CD4-positive, alpha-beta memory T cell (primary cell): ENCODE measurements at regions not wholly inside any gene's neighbourhood (a gene's known extent, or its start where the extent isn't known, plus 50 kb on each side); places are given as distances from the start of the nearest gene placed in this dataset.

Experiments
- CTCF ChIA-PET: fragments of 350-600 bp; sonication (Branson Sonifier 250); formaldehyde crosslinking; loops from one replicate; lab custom pipeline; 2021; ENCODE audit warnings: inconsistent platforms; ENCODE audit not compliant: partially characterized antibody; lab: Charles Lee
- POLR2A ChIA-PET: fragments of 350-600 bp; sonication (Branson Sonifier 250); formaldehyde crosslinking; loops from one replicate; lab custom pipeline; 2021; ENCODE audit not compliant: partially characterized antibody; lab: Charles Lee
- DNase-seq, 5 donors: peaks; one replicate each; pipeline versions ENCODE4 v3.0.0 to v3.0.0-alpha.2; 2020 to 2022; ENCODE audit warnings: mixed read lengths in 1 of 5
- H3K27ac ChIP-seq: one replicate; pipeline ENCODE4 v1.7.0; 2013; ENCODE audit warnings: low read depth, low read length
- H3K27me3 ChIP-seq: 2 replicates; pipeline ENCODE4 v1.7.0; 2013; ENCODE audit warnings: mild to moderate bottlenecking, low read length, moderate library complexity; ENCODE audit not compliant: insufficient read depth
- H3K36me3 ChIP-seq: 2 replicates; pipeline ENCODE4 v1.7.0; 2013; ENCODE audit warnings: mild to moderate bottlenecking, low read length, moderate library complexity; ENCODE audit not compliant: insufficient read depth
- H3K4me1 ChIP-seq: 2 replicates; pipeline ENCODE4 v1.7.0; 2013; ENCODE audit warnings: mild to moderate bottlenecking, low read length, moderate library complexity; ENCODE audit not compliant: insufficient read depth
- H3K4me3 ChIP-seq, 2 donors: one replicate each; pipeline ENCODE4 v1.7.0; 2013; ENCODE audit warnings: low read length in 2 of 2, mild to moderate bottlenecking in 1 of 2
- H3K9me3 ChIP-seq, 2 donors: one replicate each; pipeline ENCODE4 v1.7.0; 2013; ENCODE audit warnings: low read length in 2 of 2, control low read depth in 1 of 2; ENCODE audit not compliant: control insufficient read depth in 1 of 2
- H3K27ac Mint-ChIP-seq, 7 donors: one replicate each; pipeline ENCODE4 v1.8.0; 2020 to 2021; ENCODE audit warnings: mixed read lengths in 7 of 7, mild to moderate bottlenecking in 6 of 7, inconsistent platforms in 3 of 7, moderate library complexity in 3 of 7
- H3K27me3 Mint-ChIP-seq, 2 donors: one replicate each; pipeline ENCODE4 v1.8.0; 2020 to 2021; ENCODE audit warnings: mixed read lengths in 2 of 2
- H3K36me3 Mint-ChIP-seq, 2 donors: one replicate each; pipeline ENCODE4 v1.8.0; 2020 to 2021; ENCODE audit warnings: mixed read lengths in 2 of 2, inconsistent platforms in 1 of 2, mild to moderate bottlenecking in 1 of 2
- H3K4me1 Mint-ChIP-seq, 4 donors: one replicate each; pipeline ENCODE4 v1.8.0; 2020 to 2021; ENCODE audit warnings: mixed read lengths in 4 of 4, mild to moderate bottlenecking in 1 of 4
- H3K4me3 Mint-ChIP-seq, 8 donors: one replicate each; pipeline ENCODE4 v1.8.0; 2020 to 2021; ENCODE audit warnings: mixed read lengths in 8 of 8, mild to moderate bottlenecking in 7 of 8, moderate library complexity in 6 of 8, inconsistent platforms in 3 of 8
- H3K9me3 Mint-ChIP-seq, 8 donors: one replicate each; pipeline ENCODE4 v1.8.0; 2020 to 2021; ENCODE audit warnings: mixed read lengths in 8 of 8, mild to moderate bottlenecking in 5 of 8, inconsistent platforms in 3 of 8, moderate library complexity in 1 of 8
- intact Hi-C: fragments of 100-400 bp; cut with micrococcal nuclease; formaldehyde crosslinking; loops from one replicate; pipeline ENCODE4 v1.15.1; 2023

GRCh38 chr11:127804747-127805400 lies 782.5 kb downstream of the ETS1 start:
- CTCF ChIA-PET, result no interaction called here
- POLR2A ChIA-PET, result no interaction called here
- peaks cover 0 to 3% of the 10 kb centered on the region in 2 donors for H3K27me3 Mint-ChIP-seq

GRCh38 chr11:127803755-127804154 lies 783.6 kb downstream of the ETS1 start:
- no peaks in the 10 kb centered on the region for H3K4me1 Mint-ChIP-seq
- H3K4me1 ChIP-seq, result no peaks in the 10 kb centered on the region
- H3K27me3 ChIP-seq, result no peaks in the 10 kb centered on the region
- ChIA-PET POLR2A (no interaction called here), CTCF (interaction anchor here (0.9 kb wide), 1 partner anchor 15 kb away, joined by 4 read pairs; no protein-coding TSS in a partner anchor)
- intact Hi-C loops, result no loop called here
- H3K9me3 ChIP-seq, result no peaks in the 10 kb centered on the region
- H3K4me3 ChIP-seq, result no peak overlapping the region
- no peak overlapping the region for H3K27ac Mint-ChIP-seq
- H3K4me3 Mint-ChIP-seq, result no peak overlapping the region
- DNase-seq, result no peak
- H3K27ac ChIP-seq, result no peak overlapping the region
- no peaks in the 10 kb centered on the region for H3K9me3 Mint-ChIP-seq
- no peaks in the 10 kb centered on the region for H3K36me3 ChIP-seq
- no peaks in the 10 kb centered on the region for H3K36me3 Mint-ChIP-seq
- peaks cover 0 to 1% of the 10 kb centered on the region in 2 donors for H3K27me3 Mint-ChIP-seq

More at GRCh38 chr11:127804747-127805400, 782.5 kb downstream of the ETS1 start:
- no peak for DNase-seq
- no peaks in the 10 kb centered on the region for H3K4me1 Mint-ChIP-seq
- no peak overlapping the region for H3K27ac Mint-ChIP-seq
- no peaks in the 10 kb centered on the region for H3K9me3 Mint-ChIP-seq
- no peaks in the 10 kb centered on the region for H3K36me3 Mint-ChIP-seq
- no peaks in the 10 kb centered on the region for H3K36me3 ChIP-seq
- no peaks in the 10 kb centered on the region for H3K9me3 ChIP-seq
- no peak overlapping the region for H3K4me3 ChIP-seq
- no peak overlapping the region for H3K4me3 Mint-ChIP-seq
- no peak overlapping the region for H3K27ac ChIP-seq
- intact Hi-C loops, result no loop called here
- H3K27me3 ChIP-seq, result peaks cover 2% of the 10 kb centered on the region
- H3K4me1 ChIP-seq, result no peaks in the 10 kb centered on the region

GRCh38 chr11:127800989-127801688 lies 786.2 kb downstream of the ETS1 start:
- Mint-ChIP-seq H3K36me3 (no peaks in the 10 kb centered on the region), H3K9me3 (no peaks in the 10 kb centered on the region), H3K4me1 (no peaks in the 10 kb centered on the region), H3K27me3 (peaks cover 0 to 1% of the 10 kb centered on the region in 2 donors), H3K4me3 (no peak overlapping the region), H3K27ac (no peak overlapping the region)
- intact Hi-C loops, result no loop called here
- no peaks in the 10 kb centered on the region for H3K9me3 ChIP-seq
- H3K4me1 ChIP-seq, result no peaks in the 10 kb centered on the region
- no peaks in the 10 kb centered on the region for H3K27me3 ChIP-seq
- POLR2A ChIA-PET, result no interaction called here
- CTCF ChIA-PET, result no interaction called here
- H3K36me3 ChIP-seq, result no peaks in the 10 kb centered on the region
- no peak overlapping the region for H3K27ac ChIP-seq
- H3K4me3 ChIP-seq, result no peak overlapping the region
- DNase-seq, result no peak

GRCh38 chr11:127795326-127795725 lies 792.0 kb downstream of the ETS1 start:
- no peak overlapping the region for H3K27ac Mint-ChIP-seq
- intact Hi-C loops, result no loop called here
- DNase-seq, result no peak
- Histone ChIP-seq H3K27me3 (no peaks in the 10 kb centered on the region), H3K9me3 (no peaks in the 10 kb centered on the region), H3K4me1 (no peaks in the 10 kb centered on the region), H3K27ac (no peak overlapping the region), H3K4me3 (no peak overlapping the region), H3K36me3 (no peaks in the 10 kb centered on the region)
- POLR2A ChIA-PET, result no interaction called here
- no peaks in the 10 kb centered on the region for H3K27me3 Mint-ChIP-seq
- H3K9me3 Mint-ChIP-seq, result no peaks in the 10 kb centered on the region
- H3K4me3 Mint-ChIP-seq, result no peak overlapping the region
- H3K36me3 Mint-ChIP-seq, result no peaks in the 10 kb centered on the region
- H3K4me1 Mint-ChIP-seq, result no peaks in the 10 kb centered on the region
- CTCF ChIA-PET, result interaction anchor here (0.7 kb wide), 1 partner anchor 1322 kb away, joined by 3 read pairs; no protein-coding TSS in a partner anchor

- POLR2A ChIA-PET, result no interaction called here
- H3K9me3 Mint-ChIP-seq, result no peaks in the 10 kb centered on the region
- Histone ChIP-seq H3K9me3 (no peaks in the 10 kb centered on the region), H3K4me3 (no peak overlapping the region), H3K27ac (no peak overlapping the region), H3K4me1 (no peaks in the 10 kb centered on the region), H3K27me3 (no peaks in the 10 kb centered on the region), H3K36me3 (no peaks in the 10 kb centered on the region)
- no peaks in the 10 kb centered on the region for H3K4me1 Mint-ChIP-seq
- no peak for DNase-seq
- no peaks in the 10 kb centered on the region for H3K36me3 Mint-ChIP-seq
- no peaks in the 10 kb centered on the region for H3K27me3 Mint-ChIP-seq
- H3K4me3 Mint-ChIP-seq, result no peak overlapping the region
- no peak overlapping the region for H3K27ac Mint-ChIP-seq
- intact Hi-C loops, result no loop called here
- CTCF ChIA-PET, result no interaction called here
Observed at GRCh38 chr11:127791844-127792243, 791.3 kb upstream of the KIRREL3 start.

- Histone ChIP-seq H3K36me3 (no peaks in the 10 kb centered on the region), H3K4me3 (no peak overlapping the region), H3K27me3 (no peaks in the 10 kb centered on the region), H3K9me3 (no peaks in the 10 kb centered on the region), H3K27ac (no peak overlapping the region), H3K4me1 (no peaks in the 10 kb centered on the region)
- H3K27me3 Mint-ChIP-seq, result peaks cover 1 to 4% of the 10 kb centered on the region in 2 donors
- no peak for DNase-seq
- POLR2A ChIA-PET, result no interaction called here
- H3K4me3 Mint-ChIP-seq, result no peak overlapping the region
- no peaks in the 10 kb centered on the region for H3K4me1 Mint-ChIP-seq
- H3K36me3 Mint-ChIP-seq, result no peaks in the 10 kb centered on the region
- intact Hi-C loops, result no loop called here
- H3K27ac Mint-ChIP-seq, result no peak overlapping the region
- CTCF ChIA-PET, result no interaction called here
- no peaks in the 10 kb centered on the region for H3K9me3 Mint-ChIP-seq
Observed at GRCh38 chr11:127790592-127790991, 790.0 kb upstream of the KIRREL3 start.

- H3K9me3 ChIP-seq, result no peaks in the 10 kb centered on the region
- no peak for DNase-seq
- ChIA-PET POLR2A (no interaction called here), CTCF (no interaction called here)
- no peaks in the 10 kb centered on the region for H3K36me3 ChIP-seq
- H3K4me3 ChIP-seq, result no peak overlapping the region
- H3K27me3 Mint-ChIP-seq, result peaks cover 1 to 4% of the 10 kb centered on the region in 2 donors
- intact Hi-C loops, result no loop called here
- no peak overlapping the region for H3K4me3 Mint-ChIP-seq
- H3K4me1 Mint-ChIP-seq, result no peaks in the 10 kb centered on the region
- no peak overlapping the region for H3K27ac Mint-ChIP-seq
- H3K36me3 Mint-ChIP-seq, result no peaks in the 10 kb centered on the region
- H3K4me1 ChIP-seq, result no peaks in the 10 kb centered on the region
- H3K27ac ChIP-seq, result no peak overlapping the region
- H3K9me3 Mint-ChIP-seq, result no peaks in the 10 kb centered on the region
- H3K27me3 ChIP-seq, result no peaks in the 10 kb centered on the region
Observed at GRCh38 chr11:127789927-127790326, 789.4 kb upstream of the KIRREL3 start.
